ENCODE measurements at regions not wholly inside any gene's neighbourhood (a gene's known extent, or its start where the extent isn't known, plus 50 kb on each side); places are given as distances from the start of the nearest gene placed in this dataset.
"Not testable (repeated sequence)": the region's sequence is repeated elsewhere in the genome, so short reads cannot be mapped to it uniquely, and the experiment has no call there.

DNA sequence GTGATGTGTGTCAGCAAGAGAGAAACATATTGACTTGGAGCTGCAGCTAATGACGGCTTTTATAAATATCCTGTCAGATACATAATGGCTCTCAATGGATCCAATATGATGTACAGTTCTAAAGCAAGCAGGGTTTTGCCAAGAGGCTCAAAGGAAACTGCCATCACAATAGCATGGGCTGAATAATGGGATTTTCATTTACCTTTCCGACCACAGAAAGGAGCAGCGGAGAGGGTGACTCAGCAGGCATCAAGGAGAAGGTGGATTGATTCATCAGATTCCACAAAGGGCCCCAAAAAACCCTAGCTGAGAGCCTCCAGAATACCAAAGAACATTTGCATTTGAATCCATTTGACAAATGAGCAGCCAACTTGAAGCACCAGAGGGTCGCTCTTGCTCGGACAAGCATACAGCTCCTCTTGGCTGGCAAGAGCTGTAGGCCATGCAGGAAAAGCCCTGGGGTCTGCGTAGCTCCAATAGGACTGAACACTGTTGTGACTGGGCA, 355.7 kb upstream of the NOCT start:
- no peak for DNase-seq (ENCODE audit: low read depth)

DNA sequence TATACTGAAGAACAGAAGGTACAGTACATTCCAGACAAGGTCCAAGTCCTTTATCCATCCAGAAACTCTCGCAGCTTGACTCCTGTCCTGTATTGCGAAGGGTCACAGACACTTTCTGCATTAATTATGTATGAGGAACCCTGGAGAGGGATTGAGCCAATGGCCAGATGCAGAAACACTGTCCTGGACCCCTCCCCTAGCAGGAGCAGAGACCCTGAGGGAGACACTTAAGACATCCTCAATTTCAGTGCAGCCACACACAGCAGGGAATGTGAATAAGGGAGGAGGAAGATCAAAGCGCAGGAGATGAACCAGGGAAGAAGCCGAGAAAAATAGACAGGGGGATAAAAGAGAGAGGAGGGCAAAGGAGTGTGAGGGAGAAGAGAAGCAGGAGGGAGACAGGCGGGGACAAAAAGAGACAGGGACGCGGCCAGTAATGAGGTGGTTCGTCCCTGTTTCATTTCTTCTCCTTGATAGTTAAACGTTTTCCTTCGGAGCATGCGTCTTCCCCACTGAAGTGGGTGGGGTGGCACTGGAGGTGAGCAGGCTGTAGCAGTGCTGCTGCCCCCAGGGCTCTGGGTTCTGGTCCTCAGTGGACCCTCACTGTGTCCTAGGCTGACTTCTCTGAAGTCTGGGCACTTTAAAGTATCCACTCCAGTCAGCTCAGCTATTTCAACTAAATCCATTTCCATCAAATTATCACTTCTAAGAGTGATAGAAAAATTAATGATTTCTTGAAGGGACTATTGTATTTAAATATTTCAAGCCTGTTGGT, 356.4 kb upstream of the NOCT start:
- DNase-seq (ENCODE audit: low read depth), result no peak

DNA sequence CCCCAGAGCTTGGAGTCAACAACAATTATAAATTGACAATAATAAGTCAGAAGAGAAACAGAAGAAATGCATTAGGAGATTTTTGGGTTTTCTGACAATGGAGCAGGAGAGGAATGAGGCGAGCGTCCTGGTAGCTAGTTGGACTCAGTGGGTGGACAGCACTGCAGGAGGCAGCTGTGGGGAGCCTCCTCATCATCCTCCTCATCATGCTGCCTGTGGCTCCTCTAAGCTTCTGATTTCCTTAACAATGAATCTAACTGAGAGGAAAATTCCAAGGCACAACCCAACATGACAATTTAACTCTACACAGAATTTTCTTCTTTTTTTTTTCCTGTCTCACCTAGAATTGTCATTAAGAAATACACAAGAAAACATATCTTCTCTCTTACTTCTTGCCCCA, 357.1 kb upstream of the NOCT start:
- no peak for DNase-seq (ENCODE audit: low read depth)

DNA sequence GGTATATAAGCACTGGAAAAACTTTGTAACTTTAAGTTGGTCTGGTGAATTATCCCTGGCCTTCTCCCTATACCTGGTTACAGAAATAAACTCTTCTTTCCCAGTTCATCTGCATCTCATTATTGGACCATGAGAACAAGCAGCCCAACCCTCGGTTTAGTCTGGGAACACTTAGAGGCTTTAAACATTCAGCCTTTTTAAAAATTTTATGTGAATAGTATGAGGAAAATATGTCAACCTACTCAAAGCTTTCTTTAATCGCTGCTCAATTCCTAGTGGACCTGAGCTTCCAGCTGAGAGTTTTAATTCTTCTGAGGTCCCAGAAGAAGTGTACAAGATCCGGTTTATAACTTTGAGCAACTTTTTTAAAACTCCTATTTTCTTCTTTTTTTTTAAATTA, 358.6 kb upstream of the NOCT start:
- no peak for DNase-seq (ENCODE audit: low read depth)

DNA sequence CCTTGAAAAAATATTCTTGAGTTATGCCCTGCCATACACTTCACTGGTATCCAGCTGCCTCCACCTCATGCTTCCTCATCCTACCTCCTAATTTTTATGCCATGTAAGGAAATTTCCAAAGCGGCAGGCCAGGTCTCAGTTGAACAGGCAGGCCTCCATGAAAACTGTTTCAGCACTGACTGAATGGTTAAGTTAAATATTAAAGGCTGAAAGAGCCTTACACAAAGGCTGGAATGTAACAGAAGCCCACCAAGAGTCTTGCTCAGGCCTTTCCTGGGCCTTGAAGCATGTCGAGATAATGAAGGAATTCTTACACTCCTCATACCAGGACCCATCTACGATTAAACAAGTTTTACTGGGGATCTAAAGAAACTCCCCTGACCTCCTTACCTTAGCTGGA, 359.6 kb upstream of the NOCT start:
- no peak for DNase-seq (ENCODE audit: low read depth)

DNA sequence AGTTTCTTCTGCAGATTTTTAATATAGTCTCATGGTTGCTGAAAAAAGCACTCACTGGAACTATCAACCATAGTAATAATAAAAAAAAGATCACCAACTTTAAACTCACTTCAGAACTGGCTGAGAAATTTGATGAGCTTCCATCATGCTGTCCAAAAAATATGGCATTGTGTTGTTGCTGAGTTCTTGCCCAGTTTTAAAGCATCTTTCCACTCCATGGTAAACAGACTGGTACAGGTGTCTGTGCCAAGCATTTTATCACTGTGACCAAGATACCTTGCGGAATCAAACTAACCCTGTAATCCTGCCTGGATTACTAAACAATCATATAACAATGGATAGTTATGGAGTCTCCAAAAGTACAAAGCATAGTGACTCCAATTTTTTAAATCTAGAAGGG, 360.3 kb upstream of the NOCT start:
- DNase-seq (ENCODE audit: low read depth), result no peak

DNA sequence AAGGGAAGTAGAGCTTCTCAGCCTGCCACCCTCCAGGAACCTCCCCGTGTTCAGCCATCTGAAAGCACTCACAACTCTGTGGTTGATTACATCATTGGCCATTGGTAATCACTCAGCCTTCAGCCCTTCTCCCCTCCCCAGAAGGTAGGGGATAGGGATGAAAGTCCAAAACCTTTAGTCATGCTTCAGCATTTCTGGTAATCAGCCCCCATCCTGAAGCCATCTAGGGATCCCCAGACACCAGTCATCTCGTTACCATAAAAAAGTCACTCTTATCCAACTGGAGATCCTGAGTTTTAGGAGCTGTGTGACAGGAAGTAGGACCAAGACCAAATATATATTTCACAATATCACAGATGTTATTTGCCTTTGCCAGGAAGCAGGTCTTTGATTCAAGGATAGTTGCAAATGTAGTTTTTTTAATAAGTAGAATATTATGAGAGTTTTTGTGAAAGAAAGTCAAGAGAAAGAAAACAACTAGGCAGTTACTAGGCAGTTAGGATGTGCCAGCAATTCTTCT, 364.6 kb upstream of the NOCT start:
- DNase-seq (ENCODE audit: low read depth), result no peak

DNA sequence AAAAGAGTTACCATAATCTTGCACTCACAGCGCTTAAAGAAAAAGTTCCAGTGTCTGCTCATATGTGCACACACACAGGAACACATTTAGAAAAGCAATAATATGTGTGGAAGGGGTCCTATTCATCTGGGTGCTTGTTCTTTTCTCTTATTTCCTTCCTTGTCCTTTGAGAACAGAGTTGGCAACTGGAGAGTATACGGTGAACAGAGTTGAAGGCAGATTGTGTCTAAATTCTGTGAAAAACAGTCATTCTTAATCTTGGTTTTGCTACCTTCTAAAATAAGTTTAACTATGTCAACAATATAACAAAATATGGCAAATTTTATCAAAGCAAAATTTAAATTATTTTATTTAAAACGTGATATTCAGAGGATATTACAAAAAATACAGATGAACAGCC, 365.1 kb upstream of the NOCT start:
- no peak for DNase-seq (ENCODE audit: low read depth)

DNA sequence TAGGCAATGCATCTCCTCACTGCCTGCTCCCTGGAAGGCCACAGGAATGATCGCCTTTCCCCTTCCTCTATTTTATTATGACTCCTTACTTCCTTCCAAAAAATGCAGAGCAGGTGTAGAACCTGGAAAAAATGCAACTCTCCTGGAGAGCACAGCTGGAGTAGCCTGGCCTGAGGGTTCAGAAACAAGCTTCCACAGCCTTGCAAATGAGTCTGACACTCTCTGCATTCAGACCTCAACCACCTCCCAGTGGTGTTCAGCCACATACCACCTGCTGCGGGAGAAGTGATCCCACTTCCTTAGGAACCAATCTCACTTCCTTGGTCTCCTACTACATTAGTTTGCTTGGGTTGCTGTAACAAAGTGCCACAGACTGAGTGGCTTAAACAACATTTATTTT, 368.1 kb upstream of the NOCT start:
- DNase-seq (ENCODE audit: low read depth), result no peak

DNA sequence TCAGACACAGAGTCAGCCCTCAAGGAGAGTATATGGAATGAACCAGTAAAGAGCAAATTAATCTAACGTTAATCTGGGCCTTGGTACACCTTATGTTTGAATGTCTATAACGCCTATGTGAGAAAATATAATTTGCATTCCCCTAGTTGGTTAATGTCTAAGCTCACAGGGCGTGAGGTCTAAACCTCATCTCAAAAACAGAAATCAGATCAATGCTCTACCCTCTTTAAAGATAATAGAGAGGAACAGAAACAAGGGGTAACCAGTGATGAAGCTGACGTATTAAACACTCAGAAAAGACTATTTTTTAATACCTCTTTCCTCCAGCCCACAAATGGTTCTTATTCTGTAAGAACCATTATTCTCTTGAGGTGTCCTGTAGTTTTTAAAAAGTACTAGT, 369.2 kb upstream of the NOCT start:
- DNase-seq (ENCODE audit: low read depth), result no peak

DNA sequence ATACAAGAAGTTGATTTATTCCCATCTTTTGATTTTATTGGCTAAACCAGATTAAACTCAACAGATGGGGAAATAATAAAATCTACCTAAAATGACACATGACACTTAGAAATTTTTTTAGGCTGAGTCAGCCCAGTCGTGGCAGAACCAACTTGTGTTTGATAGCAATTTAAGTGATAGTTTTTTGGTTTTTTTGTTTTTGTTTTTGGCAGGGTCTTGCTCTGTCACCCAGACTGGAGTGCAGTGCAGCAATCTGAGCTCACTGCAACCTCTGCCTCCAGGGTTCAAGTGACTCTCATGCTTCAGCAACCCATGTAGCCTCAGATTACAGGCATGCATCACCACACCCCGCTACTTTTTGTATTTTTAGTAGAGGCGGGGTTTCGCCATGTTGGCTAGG, 370.3 kb upstream of the NOCT start:
- DNase-seq (ENCODE audit: low read depth), result no peak

DNA sequence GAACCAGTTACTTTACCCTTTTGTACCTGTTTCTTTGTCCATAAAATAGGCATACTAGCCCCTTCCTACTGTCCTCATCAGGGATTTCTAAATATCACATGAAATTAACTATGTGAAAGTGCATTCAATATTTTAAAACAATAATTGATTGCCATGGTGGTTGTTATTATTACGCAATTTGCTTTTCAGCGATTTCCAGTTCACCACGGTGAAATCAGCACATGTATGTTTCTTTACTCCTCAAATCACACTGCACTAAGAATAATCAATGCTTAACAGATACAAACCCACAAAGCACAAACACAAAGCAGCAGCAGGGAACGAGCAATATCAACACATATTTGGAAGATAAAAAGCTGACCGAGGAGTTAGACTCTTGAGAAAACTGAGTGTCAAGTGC, 371.3 kb upstream of the NOCT start:
- no peak for DNase-seq (ENCODE audit: low read depth)

DNA sequence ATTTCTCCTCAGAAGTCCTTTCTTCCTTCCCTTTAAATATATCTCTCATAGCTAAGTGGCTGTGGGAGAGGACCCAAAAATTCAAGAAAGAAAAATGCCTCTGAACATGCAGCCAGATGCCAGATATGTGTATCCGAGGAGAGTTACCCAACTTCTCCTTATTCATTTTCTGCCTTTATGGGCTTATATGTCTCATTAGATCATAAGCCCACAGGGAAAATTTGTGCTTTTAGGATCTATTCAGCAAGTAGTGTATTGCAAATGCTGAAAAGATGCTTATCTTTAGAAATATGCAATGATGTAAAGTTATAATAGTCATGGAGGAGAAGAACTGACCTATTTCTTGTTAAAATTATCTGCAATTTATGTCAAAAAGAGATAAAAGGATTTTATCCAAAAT, 371.8 kb upstream of the NOCT start:
- no peak for DNase-seq (ENCODE audit: low read depth)

DNA sequence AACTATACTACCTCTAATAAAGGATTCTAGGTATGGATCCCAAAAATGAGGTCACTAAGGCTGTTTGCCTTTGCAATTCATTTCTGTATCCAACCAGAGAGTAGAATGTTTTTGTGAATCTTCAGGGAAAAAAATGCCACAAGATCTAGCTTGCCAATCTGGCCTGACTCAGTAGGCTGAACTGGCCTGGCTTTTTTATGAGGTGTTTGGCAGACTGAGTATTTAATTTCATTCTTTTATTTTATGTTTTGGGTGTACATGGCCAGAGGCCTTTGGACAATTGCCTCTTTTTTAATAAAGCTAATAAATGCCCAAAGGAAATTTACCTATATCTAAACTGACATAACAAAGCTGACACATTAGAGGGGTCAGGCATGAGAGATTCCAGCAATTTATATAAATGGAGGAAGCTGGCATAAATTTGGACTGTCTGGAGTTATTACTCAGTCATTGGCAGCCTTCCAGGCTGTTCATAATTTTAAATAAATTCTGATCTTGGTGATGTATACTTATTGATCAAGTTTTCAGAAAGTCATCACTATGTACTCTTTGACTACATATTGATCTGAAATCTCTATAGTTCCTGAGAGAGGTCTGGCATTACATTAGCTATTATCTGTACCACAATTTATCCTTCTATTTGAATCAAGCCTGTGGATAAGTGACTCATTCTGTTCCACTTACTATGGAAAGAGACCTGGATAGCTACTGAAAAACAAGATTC, 376.4 kb upstream of the NOCT start:
- no peak for DNase-seq (ENCODE audit: low read depth)

DNA sequence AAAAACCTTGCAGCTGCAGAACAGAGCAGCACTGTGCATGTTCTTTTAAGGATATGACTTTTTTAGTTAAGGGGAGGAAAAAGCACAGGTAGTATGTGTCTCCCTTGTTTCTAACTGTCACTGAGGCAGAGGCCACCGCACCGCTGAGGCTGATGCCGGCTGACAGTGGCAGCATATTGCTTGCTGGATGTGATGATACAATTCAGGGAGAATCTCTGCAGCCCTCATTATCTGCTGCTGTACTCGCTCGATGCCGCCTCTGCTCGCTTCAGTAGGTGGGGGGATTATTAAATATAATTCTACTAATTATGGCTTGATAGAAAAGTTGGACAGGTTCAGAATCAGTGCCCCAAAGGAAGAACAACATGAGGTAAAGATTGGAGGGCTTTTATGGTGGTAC, 378.8 kb upstream of the NOCT start:
- no peak for DNase-seq (ENCODE audit: low read depth)

DNA sequence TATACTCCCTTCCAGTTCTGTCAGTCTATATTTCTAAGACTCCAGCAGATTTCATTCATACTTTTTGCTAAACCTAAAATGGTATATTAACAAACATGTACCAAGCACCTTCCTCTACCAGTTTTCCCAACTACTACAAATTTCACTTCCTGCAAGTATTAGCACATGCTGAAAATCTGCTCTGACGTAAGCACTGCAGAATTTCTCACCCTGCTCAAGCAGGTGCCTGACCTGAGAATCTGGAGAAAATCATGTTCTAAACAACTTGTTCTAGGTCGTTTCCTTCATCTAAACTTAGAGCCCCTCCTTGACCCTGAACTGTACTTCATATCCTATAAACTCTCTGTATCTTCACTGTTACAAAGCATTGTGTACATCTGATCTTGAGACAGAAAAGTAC, 380.7 kb upstream of the NOCT start:
- no peak for DNase-seq (ENCODE audit: low read depth)

DNA sequence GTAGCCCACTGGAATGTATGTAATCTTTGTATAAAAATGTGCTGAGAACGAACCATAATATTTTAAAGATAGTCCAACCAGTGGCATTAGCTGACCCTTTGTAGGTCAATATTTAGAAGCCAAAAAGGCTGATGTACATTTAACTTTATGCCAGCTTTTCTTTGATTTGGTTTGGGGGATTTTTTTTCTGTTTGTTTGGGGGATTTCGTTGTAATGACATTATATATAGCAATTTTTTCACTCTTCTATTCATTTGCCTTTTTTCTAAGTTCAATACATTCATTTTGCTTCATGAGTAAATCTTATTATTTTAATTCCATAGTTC, 382.0 kb upstream of the NOCT start:
- DNase-seq (ENCODE audit: low read depth), result no peak

DNA sequence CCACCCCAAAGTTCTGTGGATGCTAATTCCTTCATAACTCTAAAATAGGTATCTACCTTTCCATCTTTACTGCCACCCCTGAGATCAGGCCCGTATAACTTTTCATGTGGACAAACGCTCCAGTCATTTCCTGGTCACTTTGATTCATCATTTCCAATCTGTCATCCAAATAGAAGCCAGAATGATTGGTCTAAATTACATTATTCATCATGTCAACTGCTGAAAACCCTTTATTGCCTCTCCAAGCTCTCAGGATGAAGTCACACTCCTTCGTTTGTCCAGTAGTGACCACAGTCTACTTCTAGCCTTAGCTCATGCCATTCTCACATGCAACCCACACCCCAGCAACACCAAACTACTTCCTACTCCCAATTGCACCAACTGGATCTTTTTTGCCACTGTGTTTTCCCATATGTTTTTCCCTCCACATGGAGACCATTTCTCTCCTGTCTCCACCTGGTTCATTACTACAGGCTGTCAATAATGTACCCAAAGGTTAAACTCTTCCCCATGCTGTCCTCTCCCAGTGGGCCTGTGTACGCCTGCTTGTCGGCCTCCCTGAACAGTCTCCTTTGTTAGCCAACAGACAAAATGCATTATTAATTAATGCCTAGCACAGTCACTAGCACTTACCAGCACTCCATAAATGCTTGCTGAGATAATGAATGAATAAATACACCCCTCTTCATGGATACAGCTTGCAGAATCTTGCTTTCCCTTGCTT, 382.6 kb upstream of the NOCT start:
- no peak for DNase-seq (ENCODE audit: low read depth)

DNA sequence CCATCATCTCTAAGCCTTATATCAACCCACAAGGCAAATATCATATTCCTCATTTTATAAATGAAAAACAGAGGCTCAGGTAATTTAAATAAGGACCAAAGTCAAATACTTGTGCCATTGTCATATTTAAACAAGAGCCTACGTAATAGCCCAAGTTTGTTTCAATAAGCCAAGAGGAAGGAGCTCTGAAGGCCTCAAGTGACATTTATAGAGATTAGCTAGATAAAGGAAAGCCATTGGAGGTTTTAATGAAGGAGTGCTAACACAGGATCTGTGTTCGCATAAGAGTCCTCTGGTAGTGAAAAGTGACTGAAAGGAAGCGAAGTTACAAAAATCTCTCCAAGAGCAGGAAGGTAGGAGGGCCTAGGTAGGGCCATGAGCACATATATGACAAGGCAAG, 384.9 kb upstream of the NOCT start:
- no peak for DNase-seq (ENCODE audit: low read depth)

DNA sequence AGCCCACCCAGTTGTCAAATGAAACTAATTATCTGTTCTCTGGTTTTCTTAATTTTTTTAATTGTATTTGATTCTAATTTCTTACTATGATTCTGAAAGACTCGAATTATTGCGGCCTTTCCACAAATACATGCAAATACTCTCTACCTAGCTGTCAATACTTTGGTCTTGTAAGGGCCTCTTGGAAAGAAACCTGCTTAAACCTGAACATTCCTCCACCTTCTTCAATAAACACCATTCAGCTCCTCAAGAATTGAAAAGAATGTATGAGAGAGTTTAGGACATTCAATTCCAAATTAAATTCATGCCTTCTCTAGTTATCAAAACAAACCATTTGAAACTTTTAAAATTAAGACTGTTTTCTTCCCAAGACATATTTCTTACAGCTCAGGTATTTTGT, 385.9 kb upstream of the NOCT start:
- DNase-seq (ENCODE audit: low read depth), result no peak

DNA sequence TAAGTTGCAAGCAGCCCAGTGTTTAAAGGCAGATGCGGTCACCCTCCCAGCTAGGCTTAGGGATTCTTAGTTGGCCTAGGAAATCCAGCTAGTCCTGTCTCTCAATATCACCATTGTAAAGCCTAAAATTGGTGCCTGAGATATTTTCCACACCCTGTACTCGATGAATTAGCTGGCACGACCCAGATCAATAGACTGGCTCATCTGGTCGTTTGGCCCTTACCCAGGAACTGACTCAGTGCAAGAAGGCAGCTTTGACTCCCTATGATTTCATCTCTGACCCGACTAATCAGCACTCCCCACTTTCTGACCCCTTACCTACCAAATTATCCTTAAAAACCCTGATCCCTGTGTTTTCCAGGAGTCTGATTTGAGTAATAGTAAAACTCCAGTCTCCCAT, 384.9 kb upstream of the SLC7A11 start:
- DNase-seq (ENCODE audit: low read depth), result no peak

DNA sequence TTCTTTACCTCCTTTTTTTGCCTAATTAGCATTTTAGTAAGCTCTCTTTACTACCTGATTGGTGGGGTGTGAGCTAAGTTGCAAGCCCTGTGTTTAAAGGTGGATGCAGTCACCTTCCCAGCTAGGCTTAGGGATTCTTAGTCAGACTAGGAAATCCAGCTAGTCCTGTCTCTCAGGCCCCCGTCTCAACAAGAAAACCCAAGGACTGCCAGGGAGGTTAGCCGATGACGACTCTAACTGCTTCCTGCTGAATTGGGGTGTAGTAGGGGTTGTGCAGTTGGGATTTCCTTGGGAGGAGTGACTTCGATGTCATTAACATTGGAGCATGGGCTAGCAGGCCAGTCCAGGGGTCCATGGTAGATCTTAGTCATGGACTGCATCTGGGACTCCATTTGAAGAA, 380.2 kb upstream of the SLC7A11 start:
- DNase-seq (ENCODE audit: low read depth), result not testable (repeated sequence)

DNA sequence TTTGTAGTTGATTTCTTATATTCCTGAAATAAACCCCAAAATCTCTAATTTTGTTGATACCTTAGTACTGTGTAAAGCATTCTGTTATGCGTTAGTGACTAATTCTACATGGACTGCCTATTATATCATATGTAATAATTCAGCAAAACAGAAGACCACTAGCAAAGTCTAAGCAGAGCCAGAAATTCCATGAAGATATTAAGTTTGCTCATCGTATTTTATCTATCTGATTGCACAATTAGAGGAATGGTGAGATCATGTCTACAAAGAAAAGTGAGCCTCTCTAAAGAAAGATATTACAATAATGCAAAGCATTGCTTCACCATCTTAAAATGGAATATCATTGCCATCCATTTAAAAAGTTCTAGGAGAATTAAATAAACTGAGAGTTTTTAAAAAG, 374.6 kb upstream of the SLC7A11 start:
- DNase-seq (ENCODE audit: low read depth), result no peak
